Thyroid gland (tissue), 4 donors: ENCODE measurements at regions not wholly inside any gene's neighbourhood (a gene's known extent, or its start where the extent isn't known, plus 50 kb on each side); places are given as distances from the start of the nearest gene placed in this dataset.

Experiments
- DNase-seq, 2 donors: peaks; one replicate each; pipeline ENCODE4 v3.0.0-alpha.2; 2019
- H3K27ac ChIP-seq, 3 donors: fragments of 200-600 bp; sonication (generic); 1 replicate in 2 of 3; 2 replicates in 1 of 3; pipeline ENCODE4 v1.5.1; 2016 to 2019; ENCODE audit warnings: mild to moderate bottlenecking in 1 of 3, moderate library complexity in 1 of 3
- H3K27me3 ChIP-seq: fragments of 200-600 bp; sonication (generic); one replicate; pipeline ENCODE4 v1.5.1; 2019
- H3K36me3 ChIP-seq, 2 donors: fragments of 200-600 bp; sonication (generic); one replicate each; pipeline ENCODE4 v1.5.1; 2016 to 2019
- H3K4me1 ChIP-seq, 2 donors: fragments of 200-600 bp; sonication (generic); one replicate each; pipeline ENCODE4 v1.5.1; 2017 to 2019
- H3K4me3 ChIP-seq, 3 donors: fragments of 200-600 bp; sonication (generic); replicated peaks in 1 of 3; 1 replicate in 2 of 3; 2 replicates in 1 of 3; pipeline ENCODE4 v1.5.1; 2016; ENCODE audit warnings: mild to moderate bottlenecking in 1 of 3
- H3K9me3 ChIP-seq: fragments of 200-600 bp; sonication (generic); one replicate; pipeline ENCODE4 v1.5.1; 2017
- POLR2A ChIP-seq, 2 donors: fragments of 450-650 bp; IDR thresholded peaks; one replicate each; pipeline ENCODE4 v1.6.1; 2017; ENCODE audit warnings: antibody characterized with exemption in 2 of 2, mild to moderate bottlenecking in 2 of 2, moderate library complexity in 1 of 2
- WGBS, 2 donors: methylation state at CpG; one replicate each; pipeline ENCODE4 v1.1.5; 2017; 5-methylcytosine and 5-hydroxymethylcytosine counted together
- intact Hi-C: fragments of 100-400 bp; cut with DNase I; formaldehyde crosslinking; loops from one replicate; pipeline ENCODE4 v1.15.1; 2023
- TF ChIP-seq, protein P1 (sequence below), 6 experiments: fragments of 200-600 bp in 3 of 6; fragments of 450-650 bp in 3 of 6; sonication (generic) in 3 of 6; IDR thresholded peaks; one replicate each; pipeline ENCODE4 v1.5.1; 2016 to 2019; ENCODE audit warnings: antibody characterized with exemption in 6 of 6, mild to moderate bottlenecking in 2 of 6, inconsistent platforms in 1 of 6, moderate library complexity in 1 of 6

DNA sequence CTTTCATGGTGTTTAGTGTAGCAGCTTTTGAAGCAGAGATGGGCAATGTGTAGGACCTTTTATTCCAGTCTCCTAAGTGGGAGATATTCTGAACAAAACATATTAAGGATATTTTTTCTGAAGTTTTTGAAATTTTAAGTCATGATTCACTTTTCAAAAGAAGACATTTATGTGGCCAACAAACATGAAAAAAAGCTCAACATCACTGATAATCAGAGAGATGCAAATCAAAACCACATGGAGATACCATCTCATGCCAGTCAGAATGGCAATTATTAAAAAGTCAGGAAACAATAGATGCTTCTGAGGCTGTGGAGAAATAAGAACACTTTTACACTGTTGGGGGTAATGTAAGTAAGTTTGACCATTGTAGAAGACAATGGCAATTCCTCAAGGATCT, 76.0 kb downstream of the FAT4 start:
- Histone ChIP-seq H3K9me3 (no peaks in the 10 kb centered on the region), H3K27ac (peak overlapping the region in 2 of 3 donors; percentile 30 to 52), H3K4me1 (peaks cover 4 to 36% of the 10 kb centered on the region in 2 donors), H3K4me3 (no peak overlapping the region), H3K27me3 (no peaks in the 10 kb centered on the region), H3K36me3 (no peaks in the 10 kb centered on the region)
- intact Hi-C loops, result no loop called here
- TF ChIP-seq POLR2A (IDR thresholded peaks at IDR 0.05), result no peak
- TF ChIP-seq, protein P1, sequence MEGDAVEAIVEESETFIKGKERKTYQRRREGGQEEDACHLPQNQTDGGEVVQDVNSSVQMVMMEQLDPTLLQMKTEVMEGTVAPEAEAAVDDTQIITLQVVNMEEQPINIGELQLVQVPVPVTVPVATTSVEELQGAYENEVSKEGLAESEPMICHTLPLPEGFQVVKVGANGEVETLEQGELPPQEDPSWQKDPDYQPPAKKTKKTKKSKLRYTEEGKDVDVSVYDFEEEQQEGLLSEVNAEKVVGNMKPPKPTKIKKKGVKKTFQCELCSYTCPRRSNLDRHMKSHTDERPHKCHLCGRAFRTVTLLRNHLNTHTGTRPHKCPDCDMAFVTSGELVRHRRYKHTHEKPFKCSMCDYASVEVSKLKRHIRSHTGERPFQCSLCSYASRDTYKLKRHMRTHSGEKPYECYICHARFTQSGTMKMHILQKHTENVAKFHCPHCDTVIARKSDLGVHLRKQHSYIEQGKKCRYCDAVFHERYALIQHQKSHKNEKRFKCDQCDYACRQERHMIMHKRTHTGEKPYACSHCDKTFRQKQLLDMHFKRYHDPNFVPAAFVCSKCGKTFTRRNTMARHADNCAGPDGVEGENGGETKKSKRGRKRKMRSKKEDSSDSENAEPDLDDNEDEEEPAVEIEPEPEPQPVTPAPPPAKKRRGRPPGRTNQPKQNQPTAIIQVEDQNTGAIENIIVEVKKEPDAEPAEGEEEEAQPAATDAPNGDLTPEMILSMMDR (IDR thresholded peaks at IDR 0.05), result no peak
- no peak for DNase-seq

DNA sequence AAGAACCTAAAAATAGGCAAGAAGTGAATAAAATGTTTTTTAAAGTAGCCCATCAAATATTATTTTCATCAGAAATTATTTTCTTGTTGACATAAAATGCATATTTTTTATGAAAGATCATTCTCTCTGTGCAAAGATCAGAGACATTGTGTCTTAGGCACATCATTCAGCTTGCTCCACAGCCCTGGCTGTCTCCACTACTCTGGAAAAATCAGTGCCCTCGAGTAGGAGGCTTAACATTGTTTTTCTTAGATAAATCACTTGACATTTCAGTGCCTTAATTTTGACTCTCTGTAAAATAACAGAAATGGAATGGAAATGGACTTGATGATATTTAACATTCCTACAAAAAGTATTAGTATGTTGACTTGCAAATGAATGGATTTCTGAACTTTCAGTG, 77.9 kb downstream of the FAT4 start:
- H3K9me3 ChIP-seq, result no peaks in the 10 kb centered on the region
- intact Hi-C loops, result no loop called here
- peaks cover 4 to 34% of the 10 kb centered on the region in 2 donors for H3K4me1 ChIP-seq
- H3K4me3 ChIP-seq, result no peak overlapping the region
- TF ChIP-seq POLR2A (IDR thresholded peaks at IDR 0.05), result no peak
- TF ChIP-seq, protein P1 (IDR thresholded peaks at IDR 0.05), result no peak
- DNase-seq, result peak in 1 of 2 donors; percentile 15
- WGBS, 2 donors, result 7 to 10% methylated on average over 1 of the region's 1 CpG
- H3K27me3 ChIP-seq, result no peaks in the 10 kb centered on the region
- H3K36me3 ChIP-seq, result no peaks in the 10 kb centered on the region
- peak overlapping the region in 1 of 3 donors; percentile 18 for H3K27ac ChIP-seq

DNA sequence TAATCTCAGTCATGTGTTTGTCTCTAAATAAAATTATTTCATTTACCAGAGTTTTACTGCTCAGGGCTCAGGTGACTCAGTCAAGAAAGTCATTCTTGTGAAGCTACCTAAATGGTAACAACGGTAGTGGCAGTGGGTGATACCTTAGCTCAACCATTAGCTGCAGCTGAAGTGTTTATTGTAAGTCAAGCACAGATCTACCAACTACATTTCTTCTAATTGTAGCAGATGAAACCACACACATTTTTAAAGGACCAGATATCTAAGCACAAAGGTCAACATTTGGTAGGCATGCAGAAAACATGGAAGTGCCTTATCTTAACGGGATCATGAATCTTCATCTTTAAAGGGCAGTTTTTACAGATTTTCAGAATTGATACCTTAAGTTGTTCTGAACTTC, 79.1 kb downstream of the FAT4 start:
- Histone ChIP-seq H3K4me3 (no peak overlapping the region), H3K4me1 (peaks cover 8 to 29% of the 10 kb centered on the region in 2 donors), H3K9me3 (no peaks in the 10 kb centered on the region), H3K36me3 (no peaks in the 10 kb centered on the region), H3K27ac (peak overlapping the region in 1 of 3 donors; percentile 18), H3K27me3 (no peaks in the 10 kb centered on the region)
- no peak for DNase-seq
- intact Hi-C loops, result no loop called here
- TF ChIP-seq, protein P1 (IDR thresholded peaks at IDR 0.05), result no peak
- no peak for TF ChIP-seq POLR2A (IDR thresholded peaks at IDR 0.05)
- 52 to 70% methylated on average over 2 of the region's 2 CpGs for WGBS, 2 donors

DNA sequence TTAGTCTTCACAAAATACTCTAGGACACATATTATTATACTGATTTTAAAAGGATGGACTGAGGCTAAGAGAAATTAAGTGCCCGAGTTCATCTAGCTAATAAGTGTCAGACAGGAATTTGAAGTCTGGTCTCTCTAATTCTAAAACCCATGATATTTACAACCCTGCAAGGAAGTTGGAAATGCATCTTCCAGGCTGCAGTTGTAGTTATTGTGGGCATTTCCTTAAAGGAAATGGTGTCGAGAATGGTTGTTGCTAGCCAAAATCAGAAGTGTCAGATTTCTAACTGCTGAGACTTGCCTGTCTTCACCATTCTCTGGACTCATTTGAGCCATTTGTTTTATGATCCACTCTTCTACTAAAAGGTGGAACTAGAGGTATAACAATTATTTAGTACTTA, 82.5 kb downstream of the FAT4 start:
- WGBS, 2 donors, result 74 to 80% methylated on average over 2 of the region's 2 CpGs
- no peak for DNase-seq
- no peaks in the 10 kb centered on the region for H3K9me3 ChIP-seq
- no peak overlapping the region for H3K4me3 ChIP-seq
- TF ChIP-seq POLR2A (IDR thresholded peaks at IDR 0.05), result no peak
- TF ChIP-seq, protein P1 (IDR thresholded peaks at IDR 0.05), result no peak
- H3K27me3 ChIP-seq, result no peaks in the 10 kb centered on the region
- H3K36me3 ChIP-seq, result no peaks in the 10 kb centered on the region
- H3K4me1 ChIP-seq, result peaks cover 8 to 17% of the 10 kb centered on the region in 2 donors
- intact Hi-C loops, result no loop called here
- no peak overlapping the region for H3K27ac ChIP-seq

DNA sequence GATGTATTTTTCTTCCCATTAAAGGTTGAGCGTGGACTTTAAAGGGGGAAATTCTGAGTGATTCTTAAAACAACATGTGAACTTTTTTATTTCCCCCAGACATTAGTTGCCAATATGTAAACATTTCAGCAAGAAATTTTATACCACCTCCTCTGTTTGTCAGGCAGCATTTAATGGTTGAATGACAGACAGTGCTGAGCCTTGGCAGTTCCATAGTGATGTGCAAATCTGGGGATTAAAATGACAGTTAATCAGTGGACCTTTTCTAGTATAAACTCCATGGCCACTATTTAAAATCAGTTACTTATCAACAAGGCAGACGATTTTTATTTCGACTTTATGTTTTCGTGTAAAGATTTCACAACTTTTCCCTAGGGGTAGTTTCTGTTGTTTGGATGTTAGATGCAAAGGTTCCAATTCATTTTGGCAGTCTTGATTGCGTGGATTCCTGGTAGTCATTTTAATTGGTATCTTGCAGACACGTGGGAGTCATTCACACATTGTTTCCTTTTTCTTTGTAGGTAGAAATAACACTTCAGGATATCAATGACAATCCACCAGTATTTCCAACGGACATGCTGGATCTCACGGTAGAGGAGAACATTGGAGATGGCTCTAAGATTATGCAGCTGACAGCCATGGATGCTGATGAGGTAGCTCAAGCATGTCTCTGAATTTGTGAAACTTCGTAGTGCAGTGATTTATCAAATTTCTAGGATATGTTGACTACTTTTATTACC, 83.7 kb downstream of the FAT4 start:
- DNase-seq, result no peak
- Histone ChIP-seq H3K4me1 (peaks cover 3 to 6% of the 10 kb centered on the region in 2 donors), H3K36me3 (no peaks in the 10 kb centered on the region), H3K4me3 (no peak overlapping the region), H3K27me3 (no peaks in the 10 kb centered on the region), H3K9me3 (no peaks in the 10 kb centered on the region), H3K27ac (no peak overlapping the region)
- intact Hi-C loops, result no loop called here
- TF ChIP-seq, protein P1 (IDR thresholded peaks at IDR 0.05), result no peak
- 67 to 73% methylated on average over 9 of the region's 9 CpGs for WGBS, 2 donors
